Upper lobe of right lung (tissue), 1 donor: ENCODE measurements at regions not wholly inside any gene's neighbourhood (a gene's known extent, or its start where the extent isn't known, plus 50 kb on each side); places are given as distances from the start of the nearest gene placed in this dataset.
"Not testable (repeated sequence)": the region's sequence is repeated elsewhere in the genome, so short reads cannot be mapped to it uniquely, and the experiment has no call there.

Experiments
- ATAC-seq: fragments of 200-7000 bp; cut with Tn5 transposase; one replicate; pipeline ENCODE4 v1.9.1; 2020; ENCODE audit warnings: mild to moderate bottlenecking, moderate library complexity
- DNase-seq: peaks from one replicate; pipeline ENCODE4 v3.0.0-alpha.2; 2020
- H3K27ac ChIP-seq: fragments of 200-600 bp; one replicate; pipeline ENCODE4 v1.8.0; 2022
- H3K27me3 ChIP-seq: fragments of 200-600 bp; one replicate; pipeline ENCODE4 v1.8.0; 2022; ENCODE audit warnings: mild to moderate bottlenecking
- H3K36me3 ChIP-seq: fragments of 200-600 bp; one replicate; pipeline ENCODE4 v1.8.0; 2022
- H3K4me1 ChIP-seq: fragments of 200-600 bp; one replicate; pipeline ENCODE4 v1.8.0; 2022
- H3K4me3 ChIP-seq: fragments of 200-600 bp; one replicate; pipeline ENCODE4 v1.8.0; 2022; ENCODE audit warnings: mild to moderate bottlenecking
- H3K9me3 ChIP-seq: fragments of 200-600 bp; one replicate; pipeline ENCODE4 v1.8.0; 2022
- CTCF ChIP-seq: fragments of 200-600 bp; IDR thresholded peaks from one replicate; pipeline ENCODE4 v1.8.0; 2022; ENCODE audit warnings: antibody characterized with exemption
- intact Hi-C: fragments of 100-400 bp; cut with DNase I; formaldehyde crosslinking; loops from one replicate; pipeline ENCODE4 v1.11.0; 2022
- donor health status: DM: no; HTN: yes; CAD: no; lungs with severe emphysema.

DNA sequence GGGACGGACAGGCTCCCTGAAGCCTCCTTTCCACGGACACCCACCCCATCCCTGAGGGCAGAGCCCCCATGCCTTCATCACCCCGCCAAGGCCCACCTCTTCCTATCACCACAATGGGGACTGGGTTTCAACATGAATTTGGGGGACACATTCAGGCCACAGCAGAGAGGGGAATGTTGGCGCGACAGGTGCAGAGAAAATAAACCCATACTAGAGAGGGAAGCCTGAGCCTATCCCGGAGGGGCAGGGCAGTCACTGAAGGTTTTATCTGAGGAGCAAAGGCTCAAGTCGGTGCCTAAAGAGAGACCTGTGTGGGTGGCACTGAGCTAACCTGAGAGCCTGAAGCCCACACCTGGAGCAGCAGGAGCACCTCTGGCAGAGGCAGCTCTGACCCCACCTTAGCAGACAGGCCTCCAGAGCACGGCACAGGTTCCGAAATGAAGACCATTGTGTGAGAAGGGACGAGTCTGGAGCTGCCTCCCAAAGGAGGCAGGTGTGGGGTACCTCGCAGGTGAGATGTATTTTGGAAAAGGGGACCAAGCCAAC lies 180.6 kb upstream of the PDE10A start:
- no peak overlapping the region for H3K27ac ChIP-seq
- H3K4me3 ChIP-seq, result no peak overlapping the region
- peak; percentile 7 for ATAC-seq
- no peaks in the 10 kb centered on the region for H3K9me3 ChIP-seq
- no peaks in the 10 kb centered on the region for H3K36me3 ChIP-seq
- H3K4me1 ChIP-seq, result no peaks in the 10 kb centered on the region
- intact Hi-C loops, result no loop called here
- TF ChIP-seq CTCF, result no peak
- DNase-seq, result no peak
- peaks cover 17% of the 10 kb centered on the region for H3K27me3 ChIP-seq

- Histone ChIP-seq H3K36me3 (no peaks in the 10 kb centered on the region), H3K9me3 (no peaks in the 10 kb centered on the region), H3K4me3 (no peak overlapping the region), H3K27ac (no peak overlapping the region), H3K27me3 (peaks cover 17% of the 10 kb centered on the region), H3K4me1 (no peaks in the 10 kb centered on the region)
- peak; percentile 8 for ATAC-seq
- no peak for DNase-seq
- intact Hi-C loops, result no loop called here
- no peak for TF ChIP-seq CTCF
Observed at GRCh38 chr6:165843121-165843520, 180.1 kb upstream of the PDE10A start.

DNA sequence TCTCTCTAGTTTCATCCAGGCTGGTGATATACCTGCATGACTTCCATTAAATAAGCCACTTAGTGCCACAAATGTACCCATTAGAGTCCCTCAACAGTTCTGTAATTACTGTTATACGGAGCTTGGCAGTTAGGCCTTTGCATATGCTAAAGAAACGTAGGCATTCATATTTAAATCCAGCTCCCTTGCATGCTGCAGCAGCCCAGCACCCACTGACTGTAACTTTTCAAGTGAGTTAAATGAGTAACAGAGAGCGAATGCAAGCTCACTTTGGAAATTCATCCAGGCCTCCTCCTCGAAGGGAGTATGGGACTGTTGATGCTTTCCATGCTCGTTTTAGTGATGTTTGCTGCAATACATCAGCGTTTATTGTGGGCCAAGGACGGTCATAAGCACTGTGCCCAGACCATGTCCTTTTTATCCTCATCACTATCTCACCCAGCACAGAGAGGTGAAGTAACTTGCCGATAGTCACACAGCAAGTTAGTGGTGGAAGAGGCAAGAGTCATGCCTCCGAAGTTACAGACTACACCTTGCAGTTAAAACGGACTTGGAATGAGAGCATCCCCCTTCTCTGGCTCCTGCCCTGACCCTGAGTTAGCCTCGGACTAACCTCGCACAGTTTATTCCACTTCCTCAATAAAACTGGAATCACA lies 179.4 kb upstream of the PDE10A start:
- no peak for TF ChIP-seq CTCF
- Histone ChIP-seq H3K36me3 (no peaks in the 10 kb centered on the region), H3K4me1 (no peaks in the 10 kb centered on the region), H3K4me3 (no peak overlapping the region), H3K27me3 (peaks cover 17% of the 10 kb centered on the region), H3K27ac (no peak overlapping the region), H3K9me3 (no peaks in the 10 kb centered on the region)
- intact Hi-C loops, result no loop called here
- no peak for DNase-seq
- no peak for ATAC-seq

- ATAC-seq, result no peak
- no peak overlapping the region for H3K27ac ChIP-seq
- intact Hi-C loops, result no loop called here
- peaks cover 15% of the 10 kb centered on the region for H3K27me3 ChIP-seq
- TF ChIP-seq CTCF, result no peak
- no peak overlapping the region for H3K4me3 ChIP-seq
- H3K9me3 ChIP-seq, result no peaks in the 10 kb centered on the region
- no peaks in the 10 kb centered on the region for H3K36me3 ChIP-seq
- H3K4me1 ChIP-seq, result no peaks in the 10 kb centered on the region
- no peak for DNase-seq
Observed at GRCh38 chr6:165841153-165841558, 178.1 kb upstream of the PDE10A start.

DNA sequence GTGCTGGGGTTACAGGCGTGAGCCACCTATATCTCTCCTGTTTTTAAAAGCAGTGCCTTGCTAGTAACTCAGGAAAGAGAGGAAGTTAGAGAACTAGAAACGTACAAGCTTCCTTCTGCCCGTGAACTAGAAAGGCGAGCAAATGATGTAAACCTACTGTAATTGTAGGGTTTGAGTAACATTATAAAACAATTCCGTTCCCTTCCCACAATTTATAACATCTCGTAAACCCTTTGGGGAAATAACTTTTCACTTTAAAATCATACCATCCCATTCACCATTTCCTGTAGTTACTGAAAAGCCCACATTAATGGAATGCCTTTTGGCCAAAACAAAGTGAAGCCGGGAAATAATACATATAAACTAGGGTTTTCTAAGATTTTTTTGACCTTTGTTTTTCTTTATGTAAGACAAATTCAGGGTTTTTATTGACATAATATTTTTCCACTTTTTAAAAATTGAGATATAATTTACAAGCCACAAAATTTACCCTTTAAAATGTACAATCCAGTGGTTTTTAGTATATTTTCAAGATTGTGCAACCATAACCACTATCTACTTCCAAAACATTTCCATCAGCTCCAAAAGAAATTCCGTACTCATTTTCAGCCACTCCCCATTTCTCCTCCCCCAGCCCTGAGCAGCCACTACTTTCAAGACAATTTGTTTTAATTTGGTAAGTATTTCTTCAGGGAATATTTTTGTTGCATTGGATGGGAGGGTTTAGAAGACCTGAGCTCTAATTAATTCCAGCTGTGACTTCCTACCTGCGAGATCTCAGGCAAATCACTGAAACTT lies 175.1 kb upstream of the PDE10A start:
- Histone ChIP-seq H3K4me3 (no peak overlapping the region), H3K9me3 (no peaks in the 10 kb centered on the region), H3K27me3 (no peaks in the 10 kb centered on the region), H3K4me1 (peaks cover 2% of the 10 kb centered on the region), H3K36me3 (no peaks in the 10 kb centered on the region), H3K27ac (no peak overlapping the region)
- DNase-seq, result no peak
- ATAC-seq, result no peak
- intact Hi-C loops, result no loop called here
- no peak for TF ChIP-seq CTCF

- H3K27me3 ChIP-seq, H3K9me3 ChIP-seq, H3K4me1 ChIP-seq, DNase-seq, H3K27ac ChIP-seq, H3K4me3 ChIP-seq, H3K36me3 ChIP-seq, ATAC-seq, intact Hi-C loops: not testable (repeated sequence)
Observed at GRCh38 chr6:165836648-165837047, 173.6 kb upstream of the PDE10A start.
